HG02884 (cell line): ENCODE measurements at regions not wholly inside any gene's neighbourhood (a gene's known extent, or its start where the extent isn't known, plus 50 kb on each side); places are given as distances from the start of the nearest gene placed in this dataset.

ENCODE experiments used
- ATAC-seq: cut with Tn5 transposase; IDR thresholded peaks from one replicate; pipeline ENCODE4 v1.9.1; 2021; ENCODE audit warnings: mild to moderate bottlenecking, moderate library complexity; ENCODE audit not compliant: unreplicated experiment

- ATAC-seq = peak; percentile 70
These were observed 91.6 kb downstream of the TMX3 start for GRCh38 chr18:68623342-68623741.

- ATAC-seq = no peak
These were observed 103.6 kb downstream of the TMX3 start for GRCh38 chr18:68611311-68611710.

- no peak for ATAC-seq
These were observed 105.9 kb downstream of the TMX3 start for GRCh38 chr18:68608851-68609490.

- no peak for ATAC-seq
These were observed 107.1 kb downstream of the TMX3 start for GRCh38 chr18:68607852-68608251.

DNA sequence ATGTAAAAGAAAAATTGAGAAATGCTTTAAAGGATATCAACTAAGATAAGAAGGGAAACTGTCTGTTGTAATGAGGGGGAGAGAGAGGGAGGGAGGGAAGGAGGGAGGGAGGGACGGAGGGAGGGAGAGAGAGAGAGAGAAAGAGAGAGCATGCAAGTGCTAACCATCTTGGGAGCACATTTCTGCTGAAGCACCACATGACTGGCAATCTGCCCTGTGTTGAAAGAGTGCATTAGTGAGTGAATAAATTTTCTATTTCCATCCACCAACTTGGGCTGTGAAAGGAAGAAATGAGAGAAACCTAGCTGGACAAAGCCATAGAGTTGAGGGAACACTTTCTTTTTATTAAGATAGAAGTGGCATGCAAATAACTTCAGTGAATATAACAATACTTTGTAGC, 110.7 kb downstream of the TMX3 start:
- no peak for ATAC-seq

DNA sequence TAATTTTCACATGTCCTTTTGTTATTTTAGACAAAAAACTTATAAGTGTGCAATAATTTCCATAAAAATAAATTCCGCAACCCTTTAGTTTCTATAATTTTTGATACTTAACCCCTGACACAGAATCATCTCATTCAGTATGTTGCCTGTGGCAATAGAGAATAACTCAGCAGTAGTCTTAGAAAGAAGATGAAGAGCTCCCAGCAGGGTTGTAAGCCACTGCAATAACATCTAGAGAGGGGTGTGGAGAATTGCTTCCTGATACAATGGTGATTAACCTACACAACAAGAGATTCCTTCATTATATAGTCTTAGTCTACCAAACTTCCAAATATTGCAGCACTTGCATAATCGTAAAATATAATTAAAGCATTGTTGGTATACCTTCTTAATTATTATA, 118.9 kb downstream of the TMX3 start:
- no peak for ATAC-seq

- ATAC-seq = no peak
These were observed 126.7 kb downstream of the TMX3 start for GRCh38 chr18:68588169-68588568.

DNA sequence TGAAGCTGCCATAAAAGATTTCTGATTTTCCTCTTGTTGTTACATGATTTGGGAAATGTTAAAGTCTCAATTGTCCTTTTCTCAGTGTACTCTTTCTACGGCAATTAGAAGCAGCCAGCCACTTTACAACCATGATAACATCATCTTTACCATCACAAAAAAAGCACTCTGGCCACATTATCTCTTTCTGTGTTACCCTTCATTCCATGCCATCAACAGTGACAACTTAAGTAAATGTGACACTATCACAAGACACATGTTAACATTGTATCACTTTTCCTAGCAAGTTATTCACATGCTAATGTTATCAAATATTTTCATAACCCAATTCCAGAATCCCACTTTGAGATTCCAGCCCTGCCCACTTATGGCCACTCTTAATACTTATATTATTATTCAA, 131.2 kb downstream of the TMX3 start:
- no peak for ATAC-seq

GRCh38 chr18:68574311-68574710, 140.6 kb downstream of the TMX3 start:
- no peak for ATAC-seq

DNA sequence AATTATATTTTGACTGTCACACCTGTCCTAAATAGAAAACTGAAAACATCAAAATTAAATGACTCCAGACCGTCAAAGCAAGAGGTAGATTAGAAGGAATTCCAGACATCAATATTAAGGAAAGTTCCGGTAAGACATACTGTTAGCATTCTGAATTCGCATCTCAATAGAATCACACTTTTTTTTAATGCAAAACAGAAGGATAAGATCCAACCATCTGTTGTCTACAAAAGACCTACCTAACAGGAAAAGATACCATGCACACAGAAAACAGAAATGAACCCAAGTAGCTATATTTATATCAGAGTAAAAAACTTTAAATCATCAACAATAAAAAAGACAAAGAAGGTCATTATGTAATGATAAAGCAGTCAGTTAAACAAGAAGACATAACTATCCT, 145.0 kb downstream of the TMX3 start:
- ATAC-seq = no peak

DNA sequence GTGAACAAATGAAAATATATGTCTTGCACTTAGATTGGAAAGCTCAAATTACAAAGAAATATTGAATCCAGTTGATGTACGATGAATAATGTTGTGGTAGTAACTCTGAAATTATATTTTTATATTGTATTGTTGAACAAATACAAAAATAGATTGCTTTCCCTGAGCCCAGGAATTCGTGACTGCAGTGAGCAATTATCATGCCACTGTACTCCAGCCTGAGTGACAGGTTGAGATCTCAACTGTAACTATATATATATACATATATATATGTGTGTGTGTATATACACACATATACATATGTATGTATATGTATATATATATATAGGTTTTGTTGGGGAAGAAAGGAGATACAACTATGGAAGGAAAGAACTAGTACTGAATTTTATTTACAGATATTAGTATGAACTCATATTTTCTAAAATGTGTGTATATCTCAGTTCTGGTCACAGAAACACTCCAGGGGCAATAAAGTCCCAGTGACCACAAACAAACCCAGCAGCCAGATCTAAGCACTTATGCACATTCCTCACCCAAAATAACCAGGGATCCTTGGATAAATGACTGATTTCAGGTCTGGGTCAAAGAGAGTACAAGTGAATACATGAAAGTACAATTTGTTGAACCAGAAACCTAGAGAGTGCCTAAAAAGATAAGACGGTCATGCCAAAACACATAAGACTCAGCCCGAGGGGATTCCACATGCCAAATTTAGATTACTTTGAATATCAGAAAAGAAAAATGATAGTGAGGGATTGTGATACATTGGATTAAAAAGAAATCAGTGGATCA, 146.3 kb downstream of the TMX3 start:
- no peak for ATAC-seq

DNA sequence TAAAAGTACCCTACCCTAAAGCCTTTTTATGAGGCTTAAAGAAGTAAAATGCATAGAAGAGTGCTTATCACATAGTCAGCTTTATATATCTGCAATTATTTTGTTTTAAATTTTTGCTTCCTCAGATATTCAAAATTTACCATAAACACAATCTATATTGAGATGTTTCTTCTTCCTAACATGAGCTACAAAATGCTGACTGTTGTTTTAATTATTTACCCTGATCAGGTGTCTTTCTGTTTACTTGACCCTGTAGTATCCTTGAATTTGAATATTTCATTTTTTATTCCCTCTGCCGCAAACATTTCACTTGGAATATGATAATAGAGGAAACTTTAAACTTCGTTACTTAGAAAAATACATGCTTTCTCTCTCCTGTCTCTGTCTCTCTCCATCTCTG, 147.9 kb downstream of the TMX3 start:
- no peak for ATAC-seq

GRCh38 chr18:68564961-68565360, 149.9 kb downstream of the TMX3 start:
- no peak for ATAC-seq

DNA sequence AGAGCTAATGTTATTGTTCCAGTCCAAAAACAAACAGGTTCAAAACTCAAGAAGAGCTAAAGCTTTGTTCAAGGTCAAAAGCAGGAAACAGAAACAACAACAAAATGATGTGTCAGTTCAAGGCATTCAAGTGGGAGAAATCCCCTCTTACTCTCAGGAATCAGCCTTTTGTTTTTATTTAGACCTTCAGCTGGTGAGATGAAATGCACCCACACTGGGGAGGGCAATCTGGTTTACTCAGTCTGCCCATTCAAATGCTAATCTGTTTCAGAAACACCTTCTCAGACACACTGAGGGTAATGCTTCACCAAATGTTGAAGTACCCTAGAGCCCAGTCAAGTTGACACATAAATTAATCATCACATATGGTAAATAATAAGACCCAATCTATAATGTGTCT, 150.6 kb downstream of the TMX3 start:
- ATAC-seq = no peak

DNA sequence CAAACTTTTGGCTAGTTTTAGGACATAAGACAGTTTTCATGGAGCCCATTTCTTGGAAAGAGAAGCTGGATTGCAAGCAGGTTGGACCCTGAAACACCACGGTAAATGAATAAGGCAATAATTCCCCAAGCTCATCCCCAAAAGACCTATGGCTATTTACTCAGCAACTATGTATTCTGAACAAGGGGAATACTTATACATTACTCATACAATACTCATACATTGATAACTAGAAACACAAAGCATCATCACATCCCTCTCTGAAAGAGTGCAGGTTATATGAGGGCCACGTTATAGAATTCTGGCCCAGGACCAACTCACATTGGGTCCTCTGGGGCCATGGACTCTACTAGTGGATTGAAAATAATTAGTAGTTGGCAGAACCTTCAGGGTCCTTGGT, 154.8 kb downstream of the TMX3 start:
- ATAC-seq = no peak

GRCh38 chr18:68557183-68557582, 157.7 kb downstream of the TMX3 start:
- ATAC-seq = no peak

DNA sequence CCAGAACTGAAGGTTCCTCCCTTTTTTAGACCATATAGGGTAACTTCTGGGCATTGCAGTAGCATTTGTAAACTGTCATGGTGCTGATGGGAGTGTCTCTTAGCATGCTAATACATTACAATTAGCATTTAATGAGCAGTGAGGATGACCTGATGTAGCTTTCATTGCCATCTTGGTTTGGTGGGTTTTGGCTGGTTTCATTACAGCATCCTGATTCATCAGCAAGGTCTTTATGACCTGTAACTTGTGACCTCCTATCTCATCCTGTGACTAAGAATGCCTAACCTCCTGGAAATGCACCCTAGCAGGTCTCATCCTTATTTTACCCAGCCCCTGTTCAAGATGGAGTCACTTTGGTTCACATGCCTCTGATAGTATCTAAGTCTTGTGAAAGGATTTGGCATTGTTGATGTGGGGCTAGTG, 159.0 kb downstream of the TMX3 start:
- ATAC-seq = no peak

GRCh38 chr18:68548904-68549870, 165.7 kb downstream of the TMX3 start:
- no peak for ATAC-seq

GRCh38 chr18:68543344-68543743, 171.6 kb downstream of the TMX3 start:
- no peak for ATAC-seq

DNA sequence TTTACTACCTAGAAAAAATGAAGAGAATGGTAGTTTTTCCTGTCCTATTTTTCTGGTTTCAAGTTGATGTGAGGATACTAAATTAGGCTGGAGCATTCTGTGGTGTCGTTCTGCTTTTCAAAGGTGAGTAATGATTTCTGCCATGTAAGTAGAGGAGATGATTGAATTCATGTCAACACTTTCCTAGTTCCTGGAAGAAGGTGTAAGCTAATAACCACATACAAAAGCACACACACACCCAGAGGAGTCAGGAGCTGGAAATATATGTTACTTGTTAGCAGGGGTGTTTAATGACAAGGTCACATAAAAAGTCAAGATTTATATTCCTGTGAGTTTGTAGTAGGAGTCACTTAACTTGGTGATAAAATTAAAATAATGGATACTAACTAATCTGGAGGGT, 172.1 kb downstream of the TMX3 start:
- no peak for ATAC-seq

- no peak for ATAC-seq
These were observed 181.3 kb downstream of the TMX3 start for GRCh38 chr18:68533641-68534040.
